ENCODE measurements at regions not wholly inside any gene's neighbourhood (a gene's known extent, or its start where the extent isn't known, plus 50 kb on each side); places are given as distances from the start of the nearest gene placed in this dataset.

DNA sequence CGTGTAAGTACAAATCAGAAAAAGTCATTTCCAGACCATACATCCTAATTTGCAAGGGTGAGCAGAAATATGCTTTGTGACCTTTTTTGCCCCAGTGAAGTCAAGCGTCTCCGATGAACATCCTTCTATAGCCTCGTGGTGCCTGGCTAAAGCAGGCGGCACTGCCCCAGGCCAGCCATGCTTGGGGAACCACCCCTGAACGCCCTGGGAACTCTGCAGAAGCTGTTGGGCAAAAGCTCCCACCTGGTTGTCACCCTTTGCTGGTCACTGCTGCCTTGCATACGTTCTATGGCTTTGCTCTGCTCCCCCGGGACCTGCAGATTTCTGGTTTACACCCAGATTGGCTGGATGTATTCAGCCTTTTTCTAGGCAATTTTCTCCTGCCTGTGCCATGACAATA lies 256.4 kb downstream of the SS18 start:
- no peaks in the 10 kb centered on the region; the same call in 1 of the 2 replicates for H3K4me1 ChIP-seq (ENCODE audit: insufficient read depth, low read length)
- no peaks in the 10 kb centered on the region for H3K9me3 ChIP-seq (ENCODE audit: control insufficient read depth, insufficient read depth, low read length)
- no peaks in the 10 kb centered on the region for H3K36me3 ChIP-seq (ENCODE audit: insufficient read depth, low read length)
- no peak overlapping the region for H3K9ac ChIP-seq (ENCODE audit: low read depth, low read length)

DNA sequence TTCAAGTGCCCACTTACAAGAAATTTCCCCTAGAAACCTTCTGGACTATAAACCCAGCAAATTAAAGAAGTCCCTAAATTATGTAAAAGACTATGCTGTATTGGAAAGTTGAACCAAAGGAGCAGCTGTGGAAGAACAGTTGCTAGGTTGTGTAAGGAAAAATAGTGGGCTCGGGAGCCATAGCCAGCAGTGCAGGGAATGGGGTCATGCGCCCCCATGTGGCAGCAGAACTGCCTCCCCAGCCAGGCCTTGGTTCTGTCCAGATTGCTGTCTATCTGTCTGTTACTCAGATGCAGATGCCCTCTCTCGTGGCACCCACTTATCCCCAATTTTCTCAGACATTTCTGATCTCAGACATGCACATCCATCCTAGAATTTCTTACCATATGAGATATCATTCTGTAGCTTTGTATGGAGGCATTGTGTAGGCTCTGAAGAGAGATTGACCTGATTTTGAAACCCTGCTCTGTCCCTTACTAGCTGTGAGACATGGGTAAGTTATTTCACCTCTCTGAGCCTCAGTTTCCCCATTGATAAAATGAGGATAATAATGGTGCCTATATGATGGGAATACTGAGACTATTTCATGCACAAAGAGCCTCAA lies 258.3 kb downstream of the SS18 start:
- Histone ChIP-seq H3K9ac (ENCODE audit: low read depth, low read length) (no peak overlapping the region), H3K4me1 (ENCODE audit: insufficient read depth, low read length) (peaks cover 3% of the 10 kb centered on the region; the same call in 1 of the 2 replicates), H3K36me3 (ENCODE audit: insufficient read depth, low read length) (no peaks in the 10 kb centered on the region), H3K9me3 (ENCODE audit: control insufficient read depth, insufficient read depth, low read length) (no peaks in the 10 kb centered on the region)

- H3K36me3 ChIP-seq (ENCODE audit: insufficient read depth, low read length), result no peaks in the 10 kb centered on the region
- H3K9ac ChIP-seq (ENCODE audit: low read depth, low read length), result no peak overlapping the region
- H3K4me1 ChIP-seq (ENCODE audit: insufficient read depth, low read length), result peaks cover 7% of the 10 kb centered on the region; the same call in 1 of the 2 replicates
- H3K9me3 ChIP-seq (ENCODE audit: control insufficient read depth, insufficient read depth, low read length), result no peaks in the 10 kb centered on the region
Measured at GRCh38 chr18:25831301-25831701, 259.1 kb downstream of the SS18 start.

DNA sequence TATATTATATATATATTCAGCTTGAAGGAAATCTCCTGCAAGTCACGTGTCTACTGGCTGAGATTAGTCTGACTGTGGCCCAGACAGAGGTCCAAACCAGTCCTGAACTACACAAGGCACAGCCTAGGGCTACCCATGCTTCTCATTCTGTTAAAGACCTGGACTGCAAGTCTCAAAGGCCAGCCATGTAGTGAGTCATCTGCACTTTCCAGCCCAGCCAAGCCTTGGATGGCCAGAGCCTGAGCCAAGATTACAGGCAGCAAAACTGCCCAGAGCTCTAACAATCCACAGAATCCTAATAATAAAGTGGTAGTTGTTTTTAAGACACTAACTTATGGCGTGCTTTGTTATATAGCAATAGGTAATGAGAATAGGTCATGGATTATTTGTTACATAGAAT lies 259.6 kb downstream of the SS18 start:
- no peak overlapping the region for H3K9ac ChIP-seq (ENCODE audit: low read depth, low read length)
- no peaks in the 10 kb centered on the region for H3K9me3 ChIP-seq (ENCODE audit: control insufficient read depth, insufficient read depth, low read length)
- no peaks in the 10 kb centered on the region for H3K36me3 ChIP-seq (ENCODE audit: insufficient read depth, low read length)
- H3K4me1 ChIP-seq (ENCODE audit: insufficient read depth, low read length), result peaks cover 7% of the 10 kb centered on the region; the same call in 1 of the 2 replicates

- Histone ChIP-seq H3K4me1 (ENCODE audit: insufficient read depth, low read length) (peaks cover 7% of the 10 kb centered on the region; the same call in 1 of the 2 replicates), H3K36me3 (ENCODE audit: insufficient read depth, low read length) (no peaks in the 10 kb centered on the region), H3K9me3 (ENCODE audit: control insufficient read depth, insufficient read depth, low read length) (no peaks in the 10 kb centered on the region), H3K9ac (ENCODE audit: low read depth, low read length) (no peak overlapping the region)
Measured at GRCh38 chr18:25827961-25828561, 262.4 kb downstream of the SS18 start.

- no peaks in the 10 kb centered on the region for H3K36me3 ChIP-seq (ENCODE audit: insufficient read depth, low read length)
- no peaks in the 10 kb centered on the region for H3K9me3 ChIP-seq (ENCODE audit: control insufficient read depth, insufficient read depth, low read length)
- peaks cover 7% of the 10 kb centered on the region; the same call in 1 of the 2 replicates for H3K4me1 ChIP-seq (ENCODE audit: insufficient read depth, low read length)
- no peak overlapping the region for H3K9ac ChIP-seq (ENCODE audit: low read depth, low read length)
Measured at GRCh38 chr18:25827228-25827627, 263.2 kb downstream of the SS18 start.

DNA sequence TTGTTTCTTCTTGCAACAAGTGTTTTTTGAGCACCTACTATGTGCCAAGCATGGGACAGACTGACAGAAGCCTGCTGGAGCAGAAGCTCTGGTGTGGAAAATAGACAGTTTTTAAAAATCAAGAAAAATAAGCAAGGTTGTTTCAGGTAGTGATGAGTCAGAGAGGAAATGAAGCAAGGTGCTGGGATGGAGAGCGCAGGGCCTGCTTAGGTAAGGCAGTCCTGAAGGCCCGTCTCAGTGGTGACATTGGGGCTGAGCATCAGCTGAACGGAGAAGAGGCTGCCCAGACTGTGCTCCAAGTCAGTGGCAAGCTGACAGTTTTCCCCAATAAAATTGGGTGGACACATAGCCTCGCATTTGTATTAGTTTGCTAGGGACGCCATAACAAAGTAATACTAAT lies 263.6 kb downstream of the SS18 start:
- Histone ChIP-seq H3K9ac (ENCODE audit: low read depth, low read length) (no peak overlapping the region), H3K36me3 (ENCODE audit: insufficient read depth, low read length) (no peaks in the 10 kb centered on the region), H3K9me3 (ENCODE audit: control insufficient read depth, insufficient read depth, low read length) (no peaks in the 10 kb centered on the region), H3K4me1 (ENCODE audit: insufficient read depth, low read length) (peaks cover 7% of the 10 kb centered on the region; the same call in 1 of the 2 replicates)

GRCh38 chr18:25825979-25826776 lies 264.2 kb downstream of the SS18 start:
- Histone ChIP-seq H3K9me3 (ENCODE audit: control insufficient read depth, insufficient read depth, low read length) (no peaks in the 10 kb centered on the region), H3K4me1 (ENCODE audit: insufficient read depth, low read length) (peaks cover 7% of the 10 kb centered on the region; the same call in 1 of the 2 replicates), H3K9ac (ENCODE audit: low read depth, low read length) (no peak overlapping the region), H3K36me3 (ENCODE audit: insufficient read depth, low read length) (no peaks in the 10 kb centered on the region)

DNA sequence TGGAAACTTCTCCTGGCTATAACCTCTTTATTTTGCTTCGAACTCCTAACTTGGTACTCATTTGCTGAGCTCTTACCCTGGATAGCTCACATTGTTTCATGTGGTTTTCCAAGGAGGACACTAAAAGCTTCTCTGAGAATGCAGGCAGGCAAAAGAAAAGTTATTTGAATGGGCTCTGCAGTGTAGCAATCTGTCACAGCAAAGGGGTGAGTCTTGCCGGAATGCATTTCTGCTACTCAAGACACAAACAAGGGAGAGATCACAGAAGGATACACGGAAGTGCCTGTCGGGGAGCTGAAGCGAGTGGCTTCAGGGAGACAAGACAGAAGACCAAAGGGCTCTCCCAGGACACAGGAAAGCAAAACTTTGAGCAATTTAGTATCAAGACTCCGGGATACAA lies 265.4 kb downstream of the SS18 start:
- H3K9ac ChIP-seq (ENCODE audit: low read depth, low read length), result no peak overlapping the region
- H3K36me3 ChIP-seq (ENCODE audit: insufficient read depth, low read length), result no peaks in the 10 kb centered on the region
- no peaks in the 10 kb centered on the region for H3K9me3 ChIP-seq (ENCODE audit: control insufficient read depth, insufficient read depth, low read length)
- H3K4me1 ChIP-seq (ENCODE audit: insufficient read depth, low read length), result peaks cover 7% of the 10 kb centered on the region; the same call in 1 of the 2 replicates

GRCh38 chr18:25819746-25820363 lies 270.6 kb downstream of the SS18 start:
- Histone ChIP-seq H3K36me3 (ENCODE audit: insufficient read depth, low read length) (no peaks in the 10 kb centered on the region), H3K9ac (ENCODE audit: low read depth, low read length) (no peak overlapping the region), H3K9me3 (ENCODE audit: control insufficient read depth, insufficient read depth, low read length) (no peaks in the 10 kb centered on the region), H3K4me1 (ENCODE audit: insufficient read depth, low read length) (no peaks in the 10 kb centered on the region)

DNA sequence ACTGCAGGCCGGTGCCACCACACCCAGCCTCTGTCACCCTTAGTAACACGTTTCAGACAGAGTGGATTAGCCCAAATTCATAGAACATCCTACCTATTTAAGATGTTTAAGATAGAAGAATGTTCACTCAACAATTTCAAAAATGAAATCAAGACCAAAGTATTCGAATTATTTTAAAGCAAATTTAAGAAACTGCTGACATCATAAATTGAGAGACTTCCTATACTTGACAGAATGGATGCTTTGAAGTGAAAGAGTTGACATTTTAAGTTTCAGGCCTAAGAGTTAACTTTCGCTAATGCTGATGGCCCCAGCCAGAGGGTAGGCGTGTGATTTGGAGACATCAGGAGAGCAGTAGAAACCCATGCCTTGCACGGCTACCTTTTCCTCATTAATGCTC lies 271.9 kb downstream of the SS18 start:
- H3K9me3 ChIP-seq (ENCODE audit: control insufficient read depth, insufficient read depth, low read length), result no peaks in the 10 kb centered on the region
- no peaks in the 10 kb centered on the region for H3K36me3 ChIP-seq (ENCODE audit: insufficient read depth, low read length)
- H3K4me1 ChIP-seq (ENCODE audit: insufficient read depth, low read length), result no peaks in the 10 kb centered on the region
- H3K9ac ChIP-seq (ENCODE audit: low read depth, low read length), result no peak overlapping the region

DNA sequence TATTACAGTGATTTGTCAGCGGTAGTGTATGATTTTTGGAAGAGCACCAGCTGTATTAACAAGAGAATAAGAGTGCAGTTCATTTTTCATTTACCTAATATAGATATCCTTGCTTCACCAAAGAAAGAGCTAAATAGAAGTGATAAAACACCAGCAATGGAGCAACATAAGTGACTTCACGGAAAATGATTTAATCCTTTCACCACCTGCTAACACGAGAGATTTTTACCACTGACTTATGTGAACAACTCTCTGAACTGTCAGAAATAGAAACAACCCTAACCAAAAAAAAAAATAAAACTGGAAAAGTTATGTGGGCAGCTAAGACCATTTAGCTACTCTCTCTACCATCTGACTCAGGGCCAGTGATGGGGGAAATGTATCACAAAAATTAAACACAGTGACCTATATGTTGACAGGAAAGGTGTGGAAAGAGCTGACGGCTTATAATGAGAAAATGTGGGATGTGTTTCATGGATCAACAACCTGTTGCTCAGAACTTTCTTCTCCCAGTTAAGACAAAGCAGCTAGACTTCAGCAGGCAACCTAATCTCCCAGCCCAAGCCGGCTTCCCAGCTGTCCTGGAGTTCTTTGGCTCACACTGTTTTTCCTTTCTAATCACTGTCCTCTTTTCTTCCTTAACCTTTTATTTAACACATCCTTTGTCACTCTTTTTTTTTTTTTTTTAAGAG lies 272.7 kb downstream of the SS18 start:
- Histone ChIP-seq H3K9ac (ENCODE audit: low read depth, low read length) (no peak overlapping the region), H3K36me3 (ENCODE audit: insufficient read depth, low read length) (no peaks in the 10 kb centered on the region), H3K9me3 (ENCODE audit: control insufficient read depth, insufficient read depth, low read length) (no peaks in the 10 kb centered on the region), H3K4me1 (ENCODE audit: insufficient read depth, low read length) (no peaks in the 10 kb centered on the region)

DNA sequence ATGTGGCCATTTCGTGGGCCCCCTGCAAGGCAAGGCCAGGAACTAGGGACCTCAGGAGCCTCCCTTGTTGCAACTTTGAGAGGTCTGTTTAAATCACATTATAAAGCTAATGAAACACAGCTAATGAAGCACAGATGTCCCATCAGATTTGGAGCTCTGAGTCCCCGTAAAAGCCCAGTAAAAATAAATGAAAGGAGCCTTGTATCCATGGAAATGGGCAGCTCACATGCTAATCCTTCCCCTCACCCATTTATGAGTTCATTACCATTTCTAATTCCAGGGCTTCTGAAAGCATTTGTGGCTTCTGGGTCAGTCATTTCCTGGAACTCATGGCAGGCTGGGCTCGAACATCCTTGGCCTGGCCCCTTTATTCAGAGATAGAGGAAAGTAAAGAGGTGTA lies 274.8 kb downstream of the SS18 start:
- Histone ChIP-seq H3K9ac (ENCODE audit: low read depth, low read length) (no peak overlapping the region), H3K36me3 (ENCODE audit: insufficient read depth, low read length) (no peaks in the 10 kb centered on the region), H3K9me3 (ENCODE audit: control insufficient read depth, insufficient read depth, low read length) (no peaks in the 10 kb centered on the region), H3K4me1 (ENCODE audit: insufficient read depth, low read length) (no peaks in the 10 kb centered on the region)

- no peaks in the 10 kb centered on the region for H3K9me3 ChIP-seq (ENCODE audit: control insufficient read depth, insufficient read depth, low read length)
- no peak overlapping the region for H3K9ac ChIP-seq (ENCODE audit: low read depth, low read length)
- no peaks in the 10 kb centered on the region for H3K4me1 ChIP-seq (ENCODE audit: insufficient read depth, low read length)
- no peaks in the 10 kb centered on the region for H3K36me3 ChIP-seq (ENCODE audit: insufficient read depth, low read length)
Measured at GRCh38 chr18:25814841-25815458, 275.5 kb downstream of the SS18 start.

All from ES-I3 (cell line).